DOHH2 (cell line): ENCODE measurements at regions not wholly inside any gene's neighbourhood (a gene's known extent, or its start where the extent isn't known, plus 50 kb on each side); places are given as distances from the start of the nearest gene placed in this dataset.

Source experiments
- H3F3A ChIP-seq: fragments of 200-600 bp; sonication (generic), shearing (Covaris generic); 2 replicates; pipeline ENCODE4 v1.6.0; 2016; ENCODE audit warnings: antibody characterized with exemption, mild to moderate bottlenecking; ENCODE audit not compliant: control insufficient read depth, insufficient read depth
- H3K27ac ChIP-seq: fragments of 200-600 bp; sonication (generic); 2 replicates; pipeline ENCODE4 v1.5.1; 2014; ENCODE audit warnings: low read depth, mild to moderate bottlenecking, low read length, moderate library complexity
- H3K27me3 ChIP-seq: fragments of 200-600 bp; sonication (generic); 2 replicates; pipeline ENCODE4 v1.6.1; 2014; ENCODE audit warnings: mild to moderate bottlenecking, low read length, mixed read lengths; ENCODE audit not compliant: control insufficient read depth
- H3K36me3 ChIP-seq: fragments of 200-600 bp; sonication (generic); 2 replicates; pipeline ENCODE4 v1.6.1; 2014; ENCODE audit warnings: mild to moderate bottlenecking, low read length, moderate library complexity, mixed read lengths; ENCODE audit not compliant: control insufficient read depth
- H3K4me1 ChIP-seq: fragments of 200-600 bp; sonication (generic); 2 replicates; pipeline ENCODE4 v1.6.1; 2014; ENCODE audit warnings: mild to moderate bottlenecking, low read length, mixed read lengths; ENCODE audit not compliant: control insufficient read depth
- H3K4me2 ChIP-seq: fragments of 200-600 bp; sonication (generic); 2 replicates; pipeline ENCODE4 v1.6.0; 2014; ENCODE audit warnings: mild to moderate bottlenecking, low read length, moderate library complexity
- H3K4me3 ChIP-seq: fragments of 200-600 bp; sonication (generic); 2 replicates; pipeline ENCODE4 v1.5.1; 2014; ENCODE audit warnings: mild to moderate bottlenecking, low read length, mixed read lengths
- H3K79me2 ChIP-seq: fragments of 200-600 bp; sonication (generic); 2 replicates; pipeline ENCODE4 v1.6.1; 2014; ENCODE audit warnings: mild to moderate bottlenecking, low read length, mixed read lengths; ENCODE audit not compliant: control insufficient read depth
- H3K9me2 ChIP-seq: fragments of 200-600 bp; sonication (generic); replicated peaks from 2 replicates; pipeline ENCODE4 v1.6.1; 2014; ENCODE audit warnings: mild to moderate bottlenecking, low read length, mixed read lengths; ENCODE audit not compliant: control insufficient read depth
- H3K9me3 ChIP-seq: fragments of 200-600 bp; sonication (generic); 2 replicates; pipeline ENCODE4 v1.6.1; 2014; ENCODE audit warnings: antibody characterized with exemption, low read length, mixed read lengths; ENCODE audit not compliant: control insufficient read depth, insufficient read depth
- H4K20me1 ChIP-seq: fragments of 200-600 bp; sonication (generic); 2 replicates; pipeline ENCODE4 v1.6.0; 2014; ENCODE audit warnings: low read depth, mild to moderate bottlenecking, antibody characterized with exemption, low read length, moderate library complexity; ENCODE audit not compliant: control insufficient read depth, insufficient read depth
- CTCF ChIP-seq: fragments of 200-600 bp; sonication (generic); IDR thresholded peaks from one replicate; pipeline ENCODE4 v1.5.1; 2014; ENCODE audit warnings: antibody characterized with exemption, mild to moderate bottlenecking, low read depth, low read length; ENCODE audit not compliant: poor library complexity, severe bottlenecking
- EZH2phosphoT487 ChIP-seq: fragments of 200-600 bp; sonication (generic); IDR thresholded peaks from 2 replicates; pipeline ENCODE4 v1.6.1; 2017; ENCODE audit warnings: borderline replicate concordance, mild to moderate bottlenecking, antibody characterized with exemption, low read length, moderate library complexity, mixed read lengths

DNA sequence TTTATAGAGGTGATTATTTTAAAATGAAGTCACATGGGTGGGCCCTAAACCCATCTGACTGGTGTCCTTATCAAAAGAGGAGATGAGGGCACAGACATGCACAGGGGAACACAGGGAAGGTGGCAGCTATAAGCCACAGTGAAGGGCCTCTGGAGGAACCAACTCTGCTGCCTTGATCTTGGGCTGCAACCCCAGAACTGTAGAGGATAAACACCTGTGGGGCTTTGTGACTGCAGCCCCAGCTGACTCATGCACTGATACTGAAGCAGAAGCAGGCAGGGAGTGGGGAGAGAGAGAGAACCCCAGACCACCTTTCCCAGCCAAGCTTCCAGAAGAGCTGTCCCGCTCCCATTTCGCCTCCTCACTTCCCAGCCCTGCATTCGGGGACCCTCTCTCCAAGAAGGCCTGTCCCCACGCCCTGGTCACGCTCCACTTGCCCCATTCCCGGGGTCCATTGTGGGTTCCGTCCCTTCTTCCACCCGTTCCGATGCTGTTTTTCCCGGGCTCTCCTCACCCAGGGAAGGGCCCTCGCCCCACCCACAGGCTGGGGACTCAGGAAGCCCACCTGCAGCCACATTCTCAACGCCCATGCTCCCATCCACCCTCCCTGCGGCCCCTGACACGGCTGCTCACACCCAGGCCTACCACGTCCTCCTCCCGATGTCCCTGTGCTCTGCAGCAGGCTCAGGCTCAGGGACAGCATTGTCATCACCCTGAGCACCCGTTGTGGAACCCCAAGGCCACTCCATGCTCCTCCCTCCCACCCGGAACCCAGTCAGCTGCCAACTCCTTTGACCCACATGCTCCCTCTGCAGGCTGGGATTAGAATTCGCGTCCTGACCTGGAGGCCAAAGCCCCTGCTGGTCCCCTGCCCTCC lies 90.8 kb upstream of the SHANK2 start:
- Histone ChIP-seq H3K4me2 (no peak overlapping the region), H3K27me3 (peaks cover 13% of the 10 kb centered on the region; the same call in 1 of the 2 replicates), H3K9me2 (no peaks in the 10 kb centered on the region), H3K4me3 (no peak overlapping the region), H3K9me3 (no peaks in the 10 kb centered on the region), H3K79me2 (no peaks in the 10 kb centered on the region), H3K36me3 (no peaks in the 10 kb centered on the region), H3F3A (no peaks in the 10 kb centered on the region), H4K20me1 (no peaks in the 10 kb centered on the region), H3K27ac (no peak overlapping the region), H3K4me1 (no peaks in the 10 kb centered on the region)
- TF ChIP-seq CTCF (peak; percentile 70), EZH2phosphoT487 (no peak)

DNA sequence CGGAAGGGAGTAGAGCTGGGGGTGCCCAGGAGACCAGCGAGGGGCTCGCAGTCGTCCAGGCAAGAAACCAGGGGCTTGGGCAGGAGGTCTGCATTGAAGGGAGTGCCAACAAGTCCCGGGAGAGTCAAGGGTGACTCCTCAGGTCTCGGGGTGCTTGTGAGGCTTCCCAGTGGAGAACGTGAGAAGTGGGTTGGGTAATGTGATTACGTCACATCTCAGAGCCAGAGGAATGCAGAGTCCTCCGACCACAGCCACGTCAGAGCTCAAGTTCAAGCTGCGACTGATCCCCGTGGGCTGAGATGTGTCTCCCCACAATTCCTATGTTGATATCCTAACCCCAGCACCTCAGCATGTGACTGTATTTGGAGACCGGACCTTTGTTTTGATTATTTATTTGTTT lies 89.7 kb upstream of the SHANK2 start:
- no peak for TF ChIP-seq CTCF
- Histone ChIP-seq H3F3A (no peaks in the 10 kb centered on the region), H4K20me1 (no peaks in the 10 kb centered on the region), H3K36me3 (no peaks in the 10 kb centered on the region), H3K9me3 (no peaks in the 10 kb centered on the region), H3K9me2 (no peaks in the 10 kb centered on the region), H3K4me2 (no peak overlapping the region), H3K27me3 (peaks cover 3% of the 10 kb centered on the region; the same call in 1 of the 2 replicates), H3K4me1 (no peaks in the 10 kb centered on the region), H3K4me3 (no peak overlapping the region), H3K79me2 (no peaks in the 10 kb centered on the region), H3K27ac (no peak overlapping the region)

DNA sequence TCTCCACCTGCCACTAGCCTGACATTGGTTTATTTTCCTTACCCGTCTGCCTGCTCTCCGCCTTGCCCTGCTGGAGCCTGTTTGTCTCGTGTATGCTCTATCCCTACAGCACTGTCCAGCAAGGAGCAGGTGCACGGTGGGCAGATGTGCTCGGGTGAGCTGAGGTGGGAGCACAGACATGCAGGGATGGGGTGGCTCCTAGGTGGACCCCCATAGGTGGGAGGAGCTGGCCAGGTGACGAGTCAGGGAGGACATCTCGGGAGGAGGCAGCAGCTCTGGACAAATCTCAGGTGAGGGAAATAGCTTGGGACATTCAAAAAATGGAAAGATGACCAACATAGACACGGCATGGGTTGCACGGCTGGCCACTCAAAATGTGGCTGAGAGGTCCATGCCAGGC lies 89.2 kb upstream of the SHANK2 start:
- Histone ChIP-seq H3K36me3 (no peaks in the 10 kb centered on the region), H3K9me2 (no peaks in the 10 kb centered on the region), H3K27me3 (peaks cover 3% of the 10 kb centered on the region; the same call in 1 of the 2 replicates), H3K27ac (no peak overlapping the region), H3K79me2 (no peaks in the 10 kb centered on the region), H3K4me3 (no peak overlapping the region), H3K9me3 (no peaks in the 10 kb centered on the region), H4K20me1 (no peaks in the 10 kb centered on the region), H3K4me1 (no peaks in the 10 kb centered on the region), H3F3A (no peaks in the 10 kb centered on the region), H3K4me2 (no peak overlapping the region)
- no peak for TF ChIP-seq CTCF
- no peak for TF ChIP-seq EZH2phosphoT487
